DMS114 treated with DMSO at 0.1 percent for 48 hours (cell line): ENCODE measurements at regions not wholly inside any gene's neighbourhood (a gene's known extent, or its start where the extent isn't known, plus 50 kb on each side); places are given as distances from the start of the nearest gene placed in this dataset.
A peak's percentile ranks its signal among the peaks of the same experiment; 100 is the strongest.
"Not testable (repeated sequence)": the region's sequence is repeated elsewhere in the genome, so short reads cannot be mapped to it uniquely, and the experiment has no call there.

Experiments used
- DNase-seq: peaks from one replicate; lab custom pipeline; 2025; ENCODE audit not compliant: unreplicated experiment; lab: John Stamatoyannopoulos, UW

GRCh38 chr6:16950302-16950701 lies 151.5 kb upstream of the STMND1 start:
- no peak for DNase-seq

GRCh38 chr6:16949716-16950115 lies 152.1 kb upstream of the STMND1 start:
- no peak for DNase-seq

GRCh38 chr6:16948396-16948795 lies 153.5 kb upstream of the STMND1 start:
- no peak for DNase-seq

GRCh38 chr6:16947375-16948015 lies 154.4 kb upstream of the STMND1 start:
- DNase-seq = no peak

GRCh38 chr6:16944596-16944995 lies 157.3 kb upstream of the STMND1 start:
- no peak for DNase-seq

DNA sequence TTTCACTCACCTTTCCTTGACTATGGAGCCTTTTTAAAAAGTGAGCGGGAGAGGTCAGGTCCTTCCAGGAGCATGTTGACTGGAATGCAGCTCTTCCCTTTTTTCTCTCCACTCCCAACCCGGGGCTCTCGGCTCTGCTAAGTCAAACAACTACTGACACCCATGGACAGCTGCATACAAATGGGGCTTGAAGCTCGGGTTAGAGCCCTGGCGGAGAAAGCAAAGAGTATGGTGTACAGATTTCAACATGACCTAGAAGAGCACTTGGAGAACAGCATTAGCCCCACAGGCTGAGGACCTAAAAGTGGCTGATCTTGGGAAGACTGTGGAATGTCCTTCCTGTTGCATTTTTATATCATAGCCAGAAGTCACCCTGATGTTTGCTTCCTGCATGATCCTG lies 162.0 kb upstream of the STMND1 start:
- no peak for DNase-seq

GRCh38 chr6:16939351-16939750 lies 162.5 kb upstream of the STMND1 start:
- no peak for DNase-seq

DNA sequence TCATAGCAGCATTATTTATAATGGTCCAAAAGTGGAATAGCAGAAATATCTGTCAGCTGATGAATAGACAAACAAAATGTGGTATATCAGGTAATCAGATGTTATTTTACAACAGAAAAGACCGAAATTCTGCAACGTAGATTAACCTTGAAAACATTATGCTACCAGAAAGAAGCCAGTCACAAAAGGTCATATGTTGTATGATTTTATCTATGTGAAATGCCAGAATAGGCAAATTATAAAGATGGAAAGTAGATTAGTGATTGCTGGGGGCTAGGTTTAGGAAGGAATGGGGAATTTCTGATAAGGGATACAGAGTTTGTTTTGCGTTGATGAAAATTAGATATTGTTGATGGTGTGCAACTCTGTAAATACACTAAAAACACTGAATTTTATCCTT lies 165.0 kb upstream of the STMND1 start:
- no peak for DNase-seq

DNA sequence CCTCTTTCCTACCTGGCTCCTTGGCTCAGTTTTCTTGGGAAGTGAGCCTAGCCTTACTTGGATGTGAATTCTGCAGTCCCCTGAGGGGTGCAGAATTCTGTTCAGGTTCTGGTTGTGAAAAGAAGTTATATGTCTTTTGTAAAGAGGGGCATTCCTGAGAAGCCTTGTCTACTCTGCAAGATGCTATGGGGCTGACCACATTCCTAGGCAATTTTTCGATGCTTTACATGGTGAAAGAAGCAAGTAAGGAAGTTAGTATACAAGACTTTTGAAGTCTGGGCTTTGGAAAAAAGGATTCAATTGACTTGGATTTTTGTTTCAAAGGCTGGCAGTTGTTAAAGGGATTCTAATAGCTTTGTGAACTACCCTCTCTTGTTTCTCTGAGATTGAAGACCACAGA lies 167.9 kb upstream of the STMND1 start:
- DNase-seq = no peak

- DNase-seq = no peak
Observed at GRCh38 chr6:16933532-16933931, 168.3 kb upstream of the STMND1 start.

GRCh38 chr6:16932920-16933319 lies 168.9 kb upstream of the STMND1 start:
- no peak for DNase-seq

GRCh38 chr6:16931079-16931478 lies 169.8 kb upstream of the ATXN1 start:
- not testable (repeated sequence) for DNase-seq

DNA sequence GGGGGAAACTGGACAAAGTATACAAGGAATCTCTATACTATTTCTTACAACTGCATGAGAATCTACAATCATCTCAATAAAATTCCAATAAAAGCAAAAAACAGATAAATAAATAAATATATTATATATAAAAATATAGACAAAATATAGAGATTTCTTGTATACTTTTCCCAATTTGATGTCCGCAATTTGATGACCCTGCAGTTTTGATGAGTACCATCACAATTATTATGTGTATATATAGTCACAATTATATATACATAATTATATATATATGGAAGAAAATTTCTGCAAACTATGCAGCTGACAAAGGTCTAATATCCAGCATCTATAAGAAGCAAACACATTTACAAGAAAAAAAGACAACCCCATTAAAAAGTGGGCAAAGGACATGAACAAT lies 169.2 kb upstream of the ATXN1 start:
- DNase-seq = no peak

DNA sequence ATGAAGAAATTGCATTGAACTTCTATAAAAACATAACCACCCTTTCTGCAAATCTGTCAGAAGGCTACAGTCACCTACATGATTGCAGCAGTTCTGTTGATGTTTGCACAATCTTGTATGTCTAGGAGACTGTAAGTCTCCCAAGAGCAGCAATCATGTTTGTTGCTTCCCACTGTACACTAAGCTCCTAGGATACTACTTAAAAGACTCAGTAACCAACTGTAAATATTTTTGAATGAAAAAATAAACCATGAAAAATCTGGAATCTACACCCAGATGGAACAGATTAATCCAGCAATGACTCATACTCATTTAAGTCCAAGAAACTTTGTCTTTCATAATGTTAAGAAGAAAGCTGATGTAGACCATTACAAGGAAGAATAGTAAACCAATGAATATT lies 168.5 kb upstream of the ATXN1 start:
- DNase-seq = no peak

- no peak for DNase-seq
Observed at GRCh38 chr6:16928387-16928786, 167.1 kb upstream of the ATXN1 start.

DNA sequence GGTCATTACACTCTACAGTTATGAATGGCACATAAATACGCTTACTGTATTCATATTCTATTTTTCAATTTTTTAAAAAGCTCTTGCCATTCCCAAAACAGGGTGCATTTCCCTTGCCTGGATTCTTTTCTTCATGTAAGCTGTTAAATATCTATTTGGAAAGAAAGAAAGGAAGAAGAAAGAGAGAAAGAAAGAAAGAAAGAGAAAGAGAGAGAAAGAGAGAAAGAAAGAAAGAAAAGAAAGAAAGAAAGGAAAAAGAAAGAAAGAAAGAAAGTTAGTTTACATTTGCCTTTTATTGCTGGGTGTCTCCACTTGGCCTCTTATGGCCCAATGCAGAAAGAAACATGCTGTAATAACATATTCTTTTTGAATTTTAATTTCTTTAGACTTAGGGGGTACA lies 165.9 kb upstream of the ATXN1 start:
- no peak for DNase-seq

GRCh38 chr6:16925461-16925860 lies 164.2 kb upstream of the ATXN1 start:
- no peak for DNase-seq

DNA sequence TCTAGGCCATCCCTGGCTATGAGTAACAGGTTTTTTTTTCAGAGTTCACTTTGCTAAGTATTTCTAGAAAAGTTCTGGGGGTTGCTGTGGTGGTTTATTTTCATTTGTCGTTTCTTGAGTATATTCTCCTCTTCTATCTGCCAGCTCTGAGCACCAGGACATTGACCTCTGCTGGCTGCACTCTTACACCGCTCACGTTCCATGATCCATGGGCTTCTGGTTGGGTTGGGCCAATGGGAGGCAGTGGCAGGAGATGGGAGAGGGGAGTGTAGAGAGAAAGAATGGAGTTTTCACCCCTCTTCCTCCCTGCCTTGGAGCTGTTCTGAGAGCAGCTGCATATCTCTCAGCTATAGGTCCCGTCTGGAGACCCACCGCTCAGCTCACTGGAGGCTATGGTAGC lies 161.0 kb upstream of the ATXN1 start:
- no peak for DNase-seq

DNA sequence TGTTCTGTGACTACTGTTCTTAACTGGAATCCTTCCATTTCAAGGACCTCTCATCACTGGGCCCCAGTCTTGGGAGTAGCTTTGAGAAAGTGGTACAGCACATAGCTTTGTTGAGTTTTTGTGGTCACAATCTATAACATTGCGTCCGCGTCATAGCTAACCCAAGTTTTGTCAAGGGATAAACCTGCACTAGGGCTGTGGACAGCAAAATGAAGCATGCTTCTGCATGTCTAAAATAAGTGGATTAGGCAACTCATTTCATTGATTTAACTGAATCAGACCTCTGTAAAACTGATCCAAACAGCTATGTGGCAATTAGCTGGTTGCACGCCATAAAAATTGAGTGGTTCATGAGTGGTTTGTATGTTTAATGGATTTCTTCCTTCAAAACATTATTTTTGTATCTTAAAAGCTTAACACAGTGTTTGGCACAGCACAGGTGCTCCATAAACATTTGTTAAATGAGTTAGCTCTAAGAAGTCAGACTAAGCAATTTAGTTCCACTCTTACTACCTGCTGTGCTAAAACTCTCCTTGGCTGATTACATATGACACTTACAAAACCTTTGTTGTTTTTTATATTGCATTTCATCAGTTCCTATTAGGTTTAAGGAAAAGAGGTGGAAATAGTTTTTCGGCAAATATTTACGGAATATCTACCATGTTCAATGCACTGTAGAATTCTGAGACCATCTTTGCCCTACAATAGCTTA lies 160.3 kb upstream of the ATXN1 start:
- DNase-seq = no peak

- peak; percentile 24 for DNase-seq
Observed at GRCh38 chr6:16918586-16918985, 157.3 kb upstream of the ATXN1 start.

GRCh38 chr6:16914184-16914583 lies 152.9 kb upstream of the ATXN1 start:
- DNase-seq = no peak

- no peak for DNase-seq
Observed at GRCh38 chr6:16912756-16913155, 151.5 kb upstream of the ATXN1 start.

- no peak for DNase-seq
Observed at GRCh38 chr6:16911088-16911487, 149.8 kb upstream of the ATXN1 start.
